GM21381 (cell line): ENCODE measurements at regions not wholly inside any gene's neighbourhood (a gene's known extent, or its start where the extent isn't known, plus 50 kb on each side); places are given as distances from the start of the nearest gene placed in this dataset.

ENCODE experiments used
- ATAC-seq: cut with Tn5 transposase; IDR thresholded peaks from one replicate; pipeline ENCODE4 v1.9.1; 2021; ENCODE audit warnings: mild to moderate bottlenecking, moderate library complexity; ENCODE audit not compliant: unreplicated experiment

GRCh38 chr11:107222431-107222830 lies 204.2 kb upstream of the GUCY1A2 start:
- ATAC-seq: no peak

DNA sequence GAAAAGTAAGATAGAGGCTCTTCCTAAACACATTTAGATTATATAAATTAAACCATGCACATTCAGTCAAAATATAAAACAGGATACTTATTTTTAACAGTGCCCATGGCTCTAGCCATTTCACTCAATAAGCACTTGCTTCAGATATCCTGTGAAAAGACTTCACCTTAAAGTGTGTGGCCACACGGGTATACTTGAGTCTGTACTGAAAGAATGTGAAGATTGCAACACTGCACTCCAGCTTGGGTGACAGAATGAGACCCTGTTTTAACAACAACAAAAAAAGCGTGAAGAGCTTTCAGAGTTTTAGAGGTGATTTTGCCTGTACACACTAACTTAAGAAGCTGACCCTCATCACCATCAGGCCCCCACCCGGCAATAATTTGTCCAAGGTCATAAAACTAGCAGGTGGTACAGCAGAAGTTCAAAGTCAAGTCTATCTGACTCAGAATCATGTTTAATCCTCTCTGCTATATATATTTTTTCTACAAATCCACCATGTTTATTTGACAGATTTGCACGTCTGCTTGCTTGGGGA lies 203.5 kb upstream of the GUCY1A2 start:
- no peak for ATAC-seq

DNA sequence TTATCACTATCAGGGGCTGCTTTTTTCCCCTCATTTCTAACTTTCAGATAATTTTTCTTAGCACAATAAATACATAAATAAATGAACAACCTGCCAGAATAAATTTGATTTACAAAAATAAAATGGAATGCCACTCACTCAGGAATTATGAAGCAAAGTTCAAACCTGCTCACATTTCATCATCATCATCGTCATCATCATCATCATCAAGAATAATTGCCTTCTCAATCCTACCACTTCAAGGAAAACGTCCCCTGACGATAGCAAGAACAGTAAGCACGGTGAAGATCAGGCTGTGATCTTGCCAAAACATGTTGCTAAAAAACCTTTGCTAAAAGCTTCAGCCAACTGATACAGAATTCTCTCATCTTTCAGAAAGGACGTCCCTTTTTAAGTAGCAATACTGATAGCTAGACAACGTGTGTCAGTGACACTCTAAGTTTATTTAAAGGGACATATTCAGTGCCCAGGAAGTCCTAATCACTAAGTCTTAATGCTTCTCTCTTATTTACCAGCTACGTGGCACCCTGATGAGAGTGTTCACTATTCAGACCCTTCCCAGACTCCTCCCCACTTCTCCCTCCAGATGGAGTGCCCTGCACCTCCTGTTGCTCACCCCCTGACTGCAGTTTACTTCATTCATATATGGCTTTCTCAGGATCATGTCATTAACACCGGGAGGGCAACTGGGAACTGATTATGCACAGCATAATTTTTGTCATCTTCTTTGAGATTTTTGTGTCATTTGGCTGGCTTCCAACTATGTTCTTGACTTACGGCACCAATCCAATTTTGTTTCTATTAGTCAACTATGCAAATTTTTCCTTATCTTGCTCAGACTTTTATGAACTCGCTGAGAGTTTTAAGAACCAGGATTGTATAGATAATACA lies 200.1 kb upstream of the GUCY1A2 start:
- ATAC-seq: no peak

GRCh38 chr11:107217444-107217843 lies 199.2 kb upstream of the GUCY1A2 start:
- ATAC-seq: no peak

- no peak for ATAC-seq
Measured at GRCh38 chr11:107215010-107215409, 196.7 kb upstream of the GUCY1A2 start.

- no peak for ATAC-seq
Measured at GRCh38 chr11:107203656-107204055, 185.4 kb upstream of the GUCY1A2 start.

- no peak for ATAC-seq
Measured at GRCh38 chr11:107202241-107202640, 184.0 kb upstream of the GUCY1A2 start.

- ATAC-seq: no peak
Measured at GRCh38 chr11:107198490-107199007, 180.3 kb upstream of the GUCY1A2 start.

GRCh38 chr11:107197932-107198331 lies 179.7 kb upstream of the GUCY1A2 start:
- no peak for ATAC-seq

DNA sequence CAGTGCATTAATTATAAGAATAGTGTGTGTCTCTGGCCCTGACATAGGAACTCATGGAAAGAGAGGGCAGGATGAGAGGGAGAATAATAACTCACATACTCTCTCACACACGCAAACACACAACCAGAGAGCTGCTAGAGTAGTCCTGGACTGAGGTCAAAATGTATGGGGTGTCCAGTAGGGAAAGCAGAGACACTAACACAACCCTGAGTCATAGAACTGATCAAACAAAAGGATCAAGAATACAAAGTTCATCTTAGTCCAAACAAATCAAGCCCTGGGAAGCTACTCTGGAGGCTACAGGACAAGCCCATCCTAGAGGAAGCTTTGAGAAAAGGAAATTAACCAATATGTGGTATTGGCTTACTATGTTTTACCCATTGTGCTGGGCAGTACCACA lies 178.5 kb upstream of the GUCY1A2 start:
- ATAC-seq: no peak

DNA sequence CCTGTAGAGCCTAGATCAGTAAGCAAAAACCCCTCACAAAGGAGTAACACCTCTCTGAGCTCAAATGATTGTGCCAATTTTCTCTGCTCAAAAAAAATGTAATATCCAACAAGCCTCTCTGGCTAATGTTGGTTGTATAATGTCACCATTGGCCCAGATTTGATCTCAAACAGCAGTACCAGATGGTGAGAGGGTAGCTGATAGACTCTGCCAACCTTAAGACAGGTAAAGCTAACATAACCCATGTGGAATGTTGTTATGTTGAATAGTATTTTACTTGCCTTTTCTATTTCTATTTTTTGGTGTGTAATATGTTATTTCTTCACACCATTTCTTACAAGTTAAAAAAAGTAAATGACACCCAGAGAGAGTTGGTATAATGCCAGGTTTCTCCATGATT lies 166.7 kb upstream of the GUCY1A2 start:
- no peak for ATAC-seq

DNA sequence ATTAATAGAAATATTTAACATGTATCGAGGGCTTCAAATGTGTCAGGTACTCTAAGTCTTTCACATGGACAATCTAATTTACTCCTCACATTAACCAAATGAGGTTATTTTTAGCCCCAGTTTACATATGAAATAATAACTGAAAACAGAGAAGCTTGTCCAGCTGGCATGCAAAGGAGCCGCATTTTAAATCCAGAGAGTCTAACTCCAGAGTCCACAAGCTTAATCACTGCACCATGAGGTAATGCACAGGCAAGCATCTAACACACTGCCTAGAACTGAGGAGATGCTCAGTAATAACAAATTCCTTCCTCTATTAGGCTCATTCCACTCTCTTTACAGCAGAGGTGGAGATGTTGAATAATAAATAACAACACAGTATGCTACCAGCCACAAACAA lies 165.7 kb upstream of the GUCY1A2 start:
- no peak for ATAC-seq

- ATAC-seq: no peak
Measured at GRCh38 chr11:107182978-107183377, 164.7 kb upstream of the GUCY1A2 start.

DNA sequence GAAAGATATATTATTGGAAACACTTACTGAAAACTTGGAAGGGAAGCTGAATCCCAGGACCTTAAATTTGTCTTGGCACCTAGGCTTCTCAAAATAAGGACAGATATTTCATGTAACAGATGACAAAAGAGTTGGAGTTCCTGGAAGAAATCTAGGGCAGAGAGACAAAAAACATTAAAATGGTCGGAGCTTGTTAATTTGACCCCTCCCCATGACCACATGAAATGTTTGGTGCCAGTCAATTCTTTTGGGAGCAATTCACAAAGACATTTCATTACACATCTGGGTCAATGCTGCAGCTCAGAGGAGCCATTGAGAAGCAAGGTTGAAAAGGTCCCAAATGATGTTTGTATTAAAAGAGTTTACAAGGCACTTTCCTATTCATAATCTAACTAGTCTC lies 162.0 kb upstream of the GUCY1A2 start:
- no peak for ATAC-seq

GRCh38 chr11:107179829-107180228 lies 161.6 kb upstream of the GUCY1A2 start:
- no peak for ATAC-seq

- no peak for ATAC-seq
Measured at GRCh38 chr11:107177106-107177477, 158.8 kb upstream of the GUCY1A2 start.

GRCh38 chr11:107176148-107177105 lies 158.2 kb upstream of the GUCY1A2 start:
- no peak for ATAC-seq

DNA sequence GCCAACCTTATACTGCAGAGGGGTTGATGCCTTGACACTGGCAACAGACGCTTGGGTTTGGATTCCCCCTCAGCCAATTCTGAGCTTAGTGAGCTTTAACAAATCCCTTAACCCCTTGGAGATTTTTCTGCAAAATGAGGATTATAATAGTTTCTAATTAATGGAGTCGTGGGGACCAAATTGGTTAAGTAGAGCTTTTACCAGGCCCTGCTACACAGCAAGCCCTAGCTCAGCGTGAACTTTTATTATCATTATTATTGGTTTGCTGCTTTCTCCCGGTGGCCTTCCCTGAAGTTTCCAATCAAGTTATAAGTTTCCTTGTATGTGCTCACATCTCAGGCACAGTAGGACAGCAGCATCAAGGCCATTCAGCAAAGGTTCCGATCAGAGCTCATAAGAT lies 156.6 kb upstream of the GUCY1A2 start:
- ATAC-seq: no peak

GRCh38 chr11:107172996-107173395 lies 154.7 kb upstream of the GUCY1A2 start:
- ATAC-seq: no peak

DNA sequence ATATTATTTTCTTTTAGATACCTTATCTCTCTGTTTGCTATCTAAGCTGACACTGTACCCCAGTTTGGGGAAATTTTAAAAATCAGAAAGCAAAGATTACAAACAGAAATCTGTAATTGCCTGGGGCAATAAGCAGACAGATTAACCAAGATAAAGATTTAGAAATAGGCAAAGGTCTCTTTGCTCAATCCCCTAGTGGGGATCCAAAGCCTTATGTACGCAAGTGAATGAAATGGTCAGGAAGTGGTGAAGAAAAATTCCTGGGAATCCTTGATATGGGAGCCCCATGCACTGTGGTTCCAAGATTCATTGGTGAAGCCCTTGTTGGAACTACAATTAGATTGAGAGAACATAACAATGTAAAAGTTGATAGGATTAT lies 139.5 kb upstream of the GUCY1A2 start:
- ATAC-seq: no peak

- no peak for ATAC-seq
Measured at GRCh38 chr11:107157146-107157808, 139.0 kb upstream of the GUCY1A2 start.
